Right lobe of liver (tissue), 4 donors: ENCODE measurements at regions not wholly inside any gene's neighbourhood (a gene's known extent, or its start where the extent isn't known, plus 50 kb on each side); places are given as distances from the start of the nearest gene placed in this dataset.

Source experiments
- POLR2A ChIP-seq: fragments of 450-650 bp; IDR thresholded peaks from one replicate; pipeline ENCODE4 v1.6.1; 2017; ENCODE audit warnings: antibody characterized with exemption, mild to moderate bottlenecking
- TF ChIP-seq, protein P1 (sequence below), 4 donors: fragments of 200-600 bp in 3 of 4; fragments of 450-650 bp in 1 of 4; IDR thresholded peaks; one replicate each; pipeline versions ENCODE4 v1.5.1 to v1.8.0; 2016 to 2022; ENCODE audit warnings: antibody characterized with exemption in 4 of 4, mild to moderate bottlenecking in 2 of 4
- donor health status: DM: no; HTN: no; CAD: no.
- donor health status: DM: no; HTN: no; CAD: no.
- donor health status: DM: no; HTN: yes; CAD: no.

GRCh38 chr1:196043268-196043667 is 565.0 kb downstream of the KCNT2 start:
- TF ChIP-seq, protein P1, sequence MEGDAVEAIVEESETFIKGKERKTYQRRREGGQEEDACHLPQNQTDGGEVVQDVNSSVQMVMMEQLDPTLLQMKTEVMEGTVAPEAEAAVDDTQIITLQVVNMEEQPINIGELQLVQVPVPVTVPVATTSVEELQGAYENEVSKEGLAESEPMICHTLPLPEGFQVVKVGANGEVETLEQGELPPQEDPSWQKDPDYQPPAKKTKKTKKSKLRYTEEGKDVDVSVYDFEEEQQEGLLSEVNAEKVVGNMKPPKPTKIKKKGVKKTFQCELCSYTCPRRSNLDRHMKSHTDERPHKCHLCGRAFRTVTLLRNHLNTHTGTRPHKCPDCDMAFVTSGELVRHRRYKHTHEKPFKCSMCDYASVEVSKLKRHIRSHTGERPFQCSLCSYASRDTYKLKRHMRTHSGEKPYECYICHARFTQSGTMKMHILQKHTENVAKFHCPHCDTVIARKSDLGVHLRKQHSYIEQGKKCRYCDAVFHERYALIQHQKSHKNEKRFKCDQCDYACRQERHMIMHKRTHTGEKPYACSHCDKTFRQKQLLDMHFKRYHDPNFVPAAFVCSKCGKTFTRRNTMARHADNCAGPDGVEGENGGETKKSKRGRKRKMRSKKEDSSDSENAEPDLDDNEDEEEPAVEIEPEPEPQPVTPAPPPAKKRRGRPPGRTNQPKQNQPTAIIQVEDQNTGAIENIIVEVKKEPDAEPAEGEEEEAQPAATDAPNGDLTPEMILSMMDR (IDR thresholded peaks at IDR 0.05): no peak
- no peak for TF ChIP-seq POLR2A
